ENCODE measurements at regions not wholly inside any gene's neighbourhood (a gene's known extent, or its start where the extent isn't known, plus 50 kb on each side); places are given as distances from the start of the nearest gene placed in this dataset.

- no peak for TF ChIP-seq CTCF (IDR thresholded peaks at IDR 0.05; ENCODE audit: low read depth, low read length, missing control alignments)
- DNase-seq (ENCODE audit: low read depth), result no peak
- no peak overlapping the region for H3K4me3 ChIP-seq (ENCODE audit: low read depth, low read length)
Observed at GRCh38 chr2:215770668-215771067, 242.7 kb downstream of the MREG start.

GRCh38 chr2:215769246-215769645 lies 244.1 kb downstream of the MREG start:
- no peak for DNase-seq (ENCODE audit: low read depth)
- TF ChIP-seq CTCF (IDR thresholded peaks at IDR 0.05; ENCODE audit: low read depth, low read length, missing control alignments), result no peak
- no peak overlapping the region for H3K4me3 ChIP-seq (ENCODE audit: low read depth, low read length)

- DNase-seq (ENCODE audit: low read depth), result no peak
- H3K4me3 ChIP-seq (ENCODE audit: low read depth, low read length), result no peak overlapping the region
- no peak for TF ChIP-seq CTCF (IDR thresholded peaks at IDR 0.05; ENCODE audit: low read depth, low read length, missing control alignments)
Observed at GRCh38 chr2:215767625-215768024, 245.7 kb downstream of the MREG start.

GRCh38 chr2:215765729-215766360 lies 247.5 kb downstream of the MREG start:
- no peak for TF ChIP-seq CTCF (IDR thresholded peaks at IDR 0.05; ENCODE audit: low read depth, low read length, missing control alignments)
- DNase-seq (ENCODE audit: low read depth), result no peak
- no peak overlapping the region for H3K4me3 ChIP-seq (ENCODE audit: low read depth, low read length)

- no peak for TF ChIP-seq CTCF (IDR thresholded peaks at IDR 0.05; ENCODE audit: low read depth, low read length, missing control alignments)
- DNase-seq (ENCODE audit: low read depth), result no peak
- H3K4me3 ChIP-seq (ENCODE audit: low read depth, low read length), result no peak overlapping the region
Observed at GRCh38 chr2:215764441-215765048, 248.8 kb downstream of the MREG start.

GRCh38 chr2:215760557-215760956 lies 252.8 kb downstream of the MREG start:
- no peak overlapping the region for H3K4me3 ChIP-seq (ENCODE audit: low read depth, low read length)
- no peak for TF ChIP-seq CTCF (IDR thresholded peaks at IDR 0.05; ENCODE audit: low read depth, low read length, missing control alignments)
- no peak for DNase-seq (ENCODE audit: low read depth)

GRCh38 chr2:215760091-215760490 lies 253.3 kb downstream of the MREG start:
- no peak for DNase-seq (ENCODE audit: low read depth)
- no peak overlapping the region for H3K4me3 ChIP-seq (ENCODE audit: low read depth, low read length)
- no peak for TF ChIP-seq CTCF (IDR thresholded peaks at IDR 0.05; ENCODE audit: low read depth, low read length, missing control alignments)

Data from GM12864 (cell line).